RWPE1 (cell line): ENCODE measurements at regions not wholly inside any gene's neighbourhood (a gene's known extent, or its start where the extent isn't known, plus 50 kb on each side); places are given as distances from the start of the nearest gene placed in this dataset.

Experiments used
- CTCF ChIA-PET: fragments of 350-600 bp; sonication (Branson Sonifier 250); formaldehyde crosslinking; extraction: SDS; loops from one replicate; lab custom pipeline; 2021; lab: Yijun Ruan, JAX
- POLR2A ChIA-PET: fragments of 400-600 bp; formaldehyde crosslinking; extraction: SDS; loops from one replicate; lab custom pipeline; 2020; ENCODE audit warnings: antibody characterized with exemption; ENCODE audit not compliant: low non-redundant PET; lab: Yijun Ruan, JAX
- DNase-seq: peaks from one replicate; pipeline ENCODE4 v3.0.0; 2012; ENCODE audit warnings: low spot score
- H3K27ac ChIP-seq: fragments of 450-650 bp; 2 replicates; pipeline ENCODE4 v1.5.1; 2017
- CTCF ChIP-seq: fragments of 450-650 bp; conservative IDR thresholded peaks from 2 replicates; pipeline ENCODE4 v1.5.1; 2017; ENCODE audit warnings: low read depth, mild to moderate bottlenecking

- POLR2A ChIA-PET = interaction anchor here (0.6 kb wide), 1 partner anchor 509 kb away, joined by 3 read pairs; no protein-coding TSS in a partner anchor
- no peak for DNase-seq
- H3K27ac ChIP-seq = peak overlapping the region; percentile 79
- CTCF ChIA-PET = interaction anchor here (0.7 kb wide), 1 partner anchor 18 kb away, joined by 4 read pairs; no protein-coding TSS in a partner anchor
- no peak for TF ChIP-seq CTCF
Observed at GRCh38 chr6:15063253-15063853, 182.5 kb upstream of the JARID2 start.

- H3K27ac ChIP-seq = no peak overlapping the region
- ChIA-PET POLR2A (no interaction called here), CTCF (no interaction called here)
- no peak for TF ChIP-seq CTCF
- DNase-seq = peak; percentile 23
Observed at GRCh38 chr6:15065261-15065989, 180.4 kb upstream of the JARID2 start.

- DNase-seq = no peak
- H3K27ac ChIP-seq = peak overlapping the region; percentile 88
- TF ChIP-seq CTCF = no peak
- ChIA-PET CTCF (interaction anchor here (0.6 kb wide), 1 partner anchor 111 kb away, joined by 3 read pairs; no protein-coding TSS in a partner anchor), POLR2A (interaction anchor here (0.6 kb wide), 1 partner anchor 811 kb away, joined by 4 read pairs; no protein-coding TSS in a partner anchor)
Observed at GRCh38 chr6:15066089-15066758, 179.6 kb upstream of the JARID2 start.

GRCh38 chr6:15073344-15073789, 172.5 kb upstream of the JARID2 start:
- no peak for TF ChIP-seq CTCF
- peak; percentile 27 for DNase-seq
- ChIA-PET CTCF (interaction anchor here (0.6 kb wide), 1 partner anchor 53 kb away, joined by 3 read pairs; no protein-coding TSS in a partner anchor), POLR2A (no interaction called here)
- H3K27ac ChIP-seq = peak overlapping the region; percentile 58

GRCh38 chr6:15073883-15074465, 171.9 kb upstream of the JARID2 start:
- no peak for DNase-seq
- ChIA-PET POLR2A (no interaction called here), CTCF (interaction anchor here (0.6 kb wide), 1 partner anchor 52 kb away, joined by 3 read pairs; no protein-coding TSS in a partner anchor)
- peak overlapping the region; percentile 58; the same call in 1 of the 2 replicates for H3K27ac ChIP-seq
- TF ChIP-seq CTCF = no peak

GRCh38 chr6:15074806-15075205, 171.1 kb upstream of the JARID2 start:
- CTCF ChIA-PET = no interaction called here
- POLR2A ChIA-PET = no interaction called here
- DNase-seq = no peak
- H3K27ac ChIP-seq = no peak overlapping the region
- no peak for TF ChIP-seq CTCF
